Endothelial cell of umbilical vein (primary cell): ENCODE measurements at regions not wholly inside any gene's neighbourhood (a gene's known extent, or its start where the extent isn't known, plus 50 kb on each side); places are given as distances from the start of the nearest gene placed in this dataset.

Experiments used
- EZH2 ChIP-seq: IDR thresholded peaks from 2 replicates; pipeline ENCODE4 v1.6.1; 2012; ENCODE audit warnings: borderline replicate concordance, low read depth, mild to moderate bottlenecking, moderate library complexity, low read length, inconsistent platforms; ENCODE audit not compliant: severe bottlenecking
- FOS ChIP-seq: IDR thresholded peaks from 2 replicates; pipeline ENCODE4 v1.6.1; 2011; ENCODE audit warnings: mild to moderate bottlenecking, low read length, moderate library complexity, borderline replicate concordance; ENCODE audit not compliant: insufficient read depth
- GATA2 ChIP-seq: IDR thresholded peaks from 2 replicates; pipeline ENCODE4 v1.7.0; 2011; ENCODE audit warnings: low read depth, mild to moderate bottlenecking, moderate library complexity, mixed read lengths, low read length; ENCODE audit not compliant: insufficient read length, insufficient read depth
- JUN ChIP-seq: IDR thresholded peaks from 2 replicates; pipeline ENCODE4 v1.6.1; 2011; ENCODE audit warnings: borderline replicate concordance, low read depth; ENCODE audit not compliant: insufficient read length, insufficient read depth
- MYC ChIP-seq: IDR thresholded peaks from one replicate; pipeline ENCODE4 v1.6.1; 2011; ENCODE audit warnings: mild to moderate bottlenecking, low read depth, low read length
- POLR2A ChIP-seq: IDR thresholded peaks from 2 replicates; pipeline ENCODE4 v1.6.1; 2012; ENCODE audit warnings: low read depth, mild to moderate bottlenecking, control low read depth, low read length
- POLR2AphosphoS5 ChIP-seq: IDR thresholded peaks from 2 replicates; pipeline ENCODE4 v1.6.1; 2012; ENCODE audit warnings: low read depth, mild to moderate bottlenecking, control low read depth, low read length, moderate library complexity; ENCODE audit not compliant: insufficient read depth
- TF ChIP-seq, protein P1 (sequence below), 2 donors: IDR thresholded peaks; 1 replicate in 1 of 2; 2 replicates in 1 of 2; pipeline ENCODE4 v1.5.1; 2011; ENCODE audit warnings: low read length in 2 of 2, mild to moderate bottlenecking in 2 of 2, moderate library complexity in 2 of 2, control low read depth in 1 of 2, inconsistent platforms in 1 of 2, low read depth in 1 of 2; ENCODE audit not compliant: insufficient read depth in 1 of 2; ENCODE audit errors: extremely low read depth in 1 of 2
- TF ChIP-seq, protein P2 (sequence below): IDR thresholded peaks from 2 replicates; pipeline ENCODE4 v1.6.1; 2011; ENCODE audit not compliant: insufficient read depth, insufficient read length

DNA sequence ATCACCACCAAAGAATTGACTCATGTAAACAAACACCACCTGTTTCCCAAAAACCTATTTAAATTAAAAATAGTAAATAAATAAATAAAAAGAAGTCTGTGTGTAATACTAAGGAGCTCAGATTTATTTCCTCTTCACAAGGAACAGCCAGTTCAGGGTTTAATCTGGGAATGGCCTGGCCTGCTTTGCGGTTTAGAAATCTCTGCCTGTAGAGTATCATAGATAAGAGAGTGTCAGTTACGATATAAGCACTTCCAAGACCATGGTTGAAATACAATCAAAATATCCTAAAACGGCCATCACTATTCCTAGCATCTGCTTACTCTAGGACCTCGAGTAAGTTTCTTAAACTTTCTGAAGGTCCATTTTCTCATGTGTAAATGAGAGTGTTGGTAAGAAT, 274.4 kb downstream of the PLPP3 start:
- TF ChIP-seq, protein P1, sequence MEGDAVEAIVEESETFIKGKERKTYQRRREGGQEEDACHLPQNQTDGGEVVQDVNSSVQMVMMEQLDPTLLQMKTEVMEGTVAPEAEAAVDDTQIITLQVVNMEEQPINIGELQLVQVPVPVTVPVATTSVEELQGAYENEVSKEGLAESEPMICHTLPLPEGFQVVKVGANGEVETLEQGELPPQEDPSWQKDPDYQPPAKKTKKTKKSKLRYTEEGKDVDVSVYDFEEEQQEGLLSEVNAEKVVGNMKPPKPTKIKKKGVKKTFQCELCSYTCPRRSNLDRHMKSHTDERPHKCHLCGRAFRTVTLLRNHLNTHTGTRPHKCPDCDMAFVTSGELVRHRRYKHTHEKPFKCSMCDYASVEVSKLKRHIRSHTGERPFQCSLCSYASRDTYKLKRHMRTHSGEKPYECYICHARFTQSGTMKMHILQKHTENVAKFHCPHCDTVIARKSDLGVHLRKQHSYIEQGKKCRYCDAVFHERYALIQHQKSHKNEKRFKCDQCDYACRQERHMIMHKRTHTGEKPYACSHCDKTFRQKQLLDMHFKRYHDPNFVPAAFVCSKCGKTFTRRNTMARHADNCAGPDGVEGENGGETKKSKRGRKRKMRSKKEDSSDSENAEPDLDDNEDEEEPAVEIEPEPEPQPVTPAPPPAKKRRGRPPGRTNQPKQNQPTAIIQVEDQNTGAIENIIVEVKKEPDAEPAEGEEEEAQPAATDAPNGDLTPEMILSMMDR (IDR thresholded peaks at IDR 0.05; ENCODE audit: extremely low read depth in 1 of 2, insufficient read depth in 1 of 2, low read depth in 1 of 2, low read length in 2 of 2), result no peak
- TF ChIP-seq MYC (no peak), POLR2A (no peak), FOS (no peak), GATA2 (no peak), JUN (no peak), POLR2AphosphoS5 (no peak), EZH2 (no peak)
- TF ChIP-seq, protein P2, sequence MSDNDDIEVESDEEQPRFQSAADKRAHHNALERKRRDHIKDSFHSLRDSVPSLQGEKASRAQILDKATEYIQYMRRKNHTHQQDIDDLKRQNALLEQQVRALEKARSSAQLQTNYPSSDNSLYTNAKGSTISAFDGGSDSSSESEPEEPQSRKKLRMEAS, result no peak
